KMS-11 (cell line): ENCODE measurements at regions not wholly inside any gene's neighbourhood (a gene's known extent, or its start where the extent isn't known, plus 50 kb on each side); places are given as distances from the start of the nearest gene placed in this dataset.

Experiments
- H2AFZ ChIP-seq: fragments of 200-600 bp; sonication (generic); 2 replicates; pipeline ENCODE4 v1.6.1; 2016; ENCODE audit warnings: antibody characterized with exemption, mixed run types, low read depth
- H3K27ac ChIP-seq: fragments of 200-600 bp; sonication (generic); 2 replicates; pipeline ENCODE4 v1.6.1; 2016; ENCODE audit warnings: mild to moderate bottlenecking, mixed run types
- H3K27me3 ChIP-seq: fragments of 200-600 bp; sonication (generic); 2 replicates; pipeline ENCODE4 v1.6.1; 2017; ENCODE audit warnings: mild to moderate bottlenecking, low read depth, mixed run types, moderate library complexity; ENCODE audit not compliant: insufficient read depth
- H3K36me3 ChIP-seq: fragments of 200-600 bp; sonication (generic); 2 replicates; pipeline ENCODE4 v1.6.1; 2017; ENCODE audit warnings: mild to moderate bottlenecking, mixed run types; ENCODE audit not compliant: insufficient read depth
- H3K4me1 ChIP-seq: fragments of 200-600 bp; sonication (generic); 2 replicates; pipeline ENCODE4 v1.6.1; 2016; ENCODE audit warnings: mild to moderate bottlenecking, low read depth, mixed run types; ENCODE audit not compliant: poor library complexity, severe bottlenecking
- H3K4me2 ChIP-seq: fragments of 200-600 bp; sonication (generic); 2 replicates; pipeline ENCODE4 v1.7.0; 2016; ENCODE audit warnings: mild to moderate bottlenecking, mixed run types
- H3K4me3 ChIP-seq: fragments of 200-600 bp; sonication (generic); IDR thresholded peaks from 2 replicates; pipeline ENCODE4 v1.6.1; 2017; ENCODE audit warnings: low read depth, low read length, mixed read lengths; ENCODE audit not compliant: insufficient read depth
- H3K79me2 ChIP-seq: fragments of 200-600 bp; sonication (generic); 2 replicates; pipeline ENCODE4 v1.6.1; 2016; ENCODE audit warnings: low read depth, mixed run types; ENCODE audit not compliant: insufficient read depth
- H3K9ac ChIP-seq: fragments of 200-600 bp; sonication (generic); 2 replicates; pipeline ENCODE4 v1.6.1; 2016; ENCODE audit warnings: mild to moderate bottlenecking, mixed run types
- H4K20me1 ChIP-seq: fragments of 200-600 bp; sonication (generic); 2 replicates; pipeline ENCODE4 v1.6.1; 2016; ENCODE audit warnings: mild to moderate bottlenecking, mixed run types; ENCODE audit not compliant: insufficient read depth
- CTCF ChIP-seq: fragments of 200-600 bp; sonication (generic); conservative IDR thresholded peaks from 2 replicates; pipeline ENCODE4 v1.6.1; 2017; ENCODE audit warnings: low read depth, mild to moderate bottlenecking, antibody characterized with exemption, low read length, moderate library complexity, mixed read lengths

DNA sequence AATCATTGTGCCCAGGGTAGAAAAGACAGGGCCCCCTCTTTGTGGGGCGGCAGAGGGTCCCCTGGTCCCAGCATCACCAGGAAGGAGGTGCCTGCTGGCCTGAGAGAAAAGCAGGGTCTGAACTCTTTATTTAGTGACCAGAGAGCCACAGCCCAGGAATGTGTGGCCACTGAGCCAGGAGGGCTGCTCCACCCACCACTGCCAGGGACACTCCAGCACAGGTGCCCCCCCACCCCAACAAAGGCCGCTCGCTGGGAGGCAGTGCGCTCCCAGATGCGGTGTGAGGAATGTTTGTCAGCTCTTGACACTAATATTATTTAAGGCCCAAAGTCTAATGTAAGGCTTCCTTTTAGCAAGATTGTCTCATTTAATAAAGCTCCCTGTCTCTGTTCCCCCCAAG, 59.6 kb upstream of the ZMIZ1 start:
- Histone ChIP-seq H3K36me3 (no peaks in the 10 kb centered on the region), H3K27ac (no peak overlapping the region), H3K27me3 (no peaks in the 10 kb centered on the region), H3K4me2 (no peak overlapping the region), H3K9ac (no peak overlapping the region), H3K79me2 (no peaks in the 10 kb centered on the region), H2AFZ (no peak overlapping the region), H3K4me1 (no peaks in the 10 kb centered on the region), H4K20me1 (no peaks in the 10 kb centered on the region), H3K4me3 (no peak overlapping the region)
- no peak for TF ChIP-seq CTCF

- Histone ChIP-seq H4K20me1 (no peaks in the 10 kb centered on the region), H3K27ac (no peak overlapping the region), H3K36me3 (no peaks in the 10 kb centered on the region), H3K4me1 (no peaks in the 10 kb centered on the region), H3K27me3 (no peaks in the 10 kb centered on the region), H3K4me3 (no peak overlapping the region), H2AFZ (no peak overlapping the region), H3K9ac (no peak overlapping the region), H3K4me2 (no peak overlapping the region), H3K79me2 (no peaks in the 10 kb centered on the region)
- TF ChIP-seq CTCF, result no peak
These were observed 56.2 kb upstream of the ZMIZ1 start for GRCh38 chr10:79012567-79012966.

DNA sequence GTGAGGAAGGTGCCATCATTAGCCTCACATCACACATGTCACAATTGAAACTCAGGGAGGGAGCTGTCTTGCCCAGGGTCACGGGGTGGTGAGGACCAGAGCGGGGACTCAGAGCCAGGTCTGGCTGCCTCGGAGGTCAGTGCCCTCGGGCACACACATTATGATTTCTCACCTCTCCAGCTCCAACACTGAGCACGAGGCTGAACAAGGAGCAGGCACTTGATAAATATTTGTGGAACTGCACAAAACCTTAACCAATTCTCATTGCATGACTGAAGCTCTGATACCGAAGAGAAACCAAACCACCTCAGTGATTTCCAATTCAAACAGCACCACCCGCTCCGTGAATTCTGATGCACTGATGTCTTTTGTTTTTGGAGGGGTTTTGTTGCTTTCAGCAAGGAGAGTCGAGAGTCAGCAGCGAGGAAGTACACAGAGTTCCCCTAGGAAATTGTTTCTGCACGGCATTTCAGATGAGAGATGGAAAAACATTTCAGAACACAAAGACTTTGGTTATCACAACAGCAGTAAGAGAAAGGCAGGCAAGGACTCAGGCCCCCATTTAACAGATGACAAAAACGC, 55.3 kb upstream of the ZMIZ1 start:
- H3K4me2 ChIP-seq, result no peak overlapping the region

GRCh38 chr10:79014796-79015195, 54.0 kb upstream of the ZMIZ1 start:
- TF ChIP-seq CTCF, result no peak
- Histone ChIP-seq H4K20me1 (no peaks in the 10 kb centered on the region), H3K27me3 (no peaks in the 10 kb centered on the region), H3K27ac (no peak overlapping the region), H3K4me2 (no peak overlapping the region), H3K9ac (no peak overlapping the region), H3K4me3 (no peak overlapping the region), H2AFZ (no peak overlapping the region), H3K4me1 (no peaks in the 10 kb centered on the region), H3K79me2 (no peaks in the 10 kb centered on the region), H3K36me3 (no peaks in the 10 kb centered on the region)

More for the DNA sequence above, 55.3 kb upstream of the ZMIZ1 start:
- Histone ChIP-seq H3K4me1 (no peaks in the 10 kb centered on the region), H4K20me1 (no peaks in the 10 kb centered on the region), H3K27me3 (no peaks in the 10 kb centered on the region), H3K27ac (no peak overlapping the region), H3K4me3 (no peak overlapping the region), H3K9ac (no peak overlapping the region), H3K36me3 (no peaks in the 10 kb centered on the region), H2AFZ (no peak overlapping the region), H3K79me2 (no peaks in the 10 kb centered on the region)
- no peak for TF ChIP-seq CTCF
